ENCODE measurements at regions not wholly inside any gene's neighbourhood (a gene's known extent, or its start where the extent isn't known, plus 50 kb on each side); places are given as distances from the start of the nearest gene placed in this dataset.

- no peak for DNase-seq
Measured at GRCh38 chr18:64210401-64210949, 61.6 kb upstream of the LINC00305 start.

DNA sequence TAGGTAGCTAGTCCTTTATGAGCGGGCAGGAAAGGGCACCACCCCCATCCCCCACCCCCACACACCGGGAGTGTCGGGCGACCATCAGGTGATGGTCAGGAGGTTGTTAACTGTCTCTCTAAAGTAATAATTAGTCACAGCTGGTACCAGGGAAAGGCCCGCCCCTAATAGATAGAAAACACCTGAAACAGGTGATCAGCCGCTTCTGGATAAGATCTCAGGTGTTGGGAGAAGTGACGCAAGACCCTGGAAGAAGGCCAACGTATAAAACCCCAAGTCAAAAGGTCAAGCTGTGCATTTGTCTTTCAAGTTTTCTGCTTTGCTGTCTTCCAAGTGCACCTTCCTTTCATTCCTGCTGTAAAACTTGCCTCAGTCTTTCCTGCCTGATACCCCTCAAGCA is 59.6 kb upstream of the LINC00305 start:
- no peak for DNase-seq

GRCh38 chr18:64207820-64208219 is 58.9 kb upstream of the LINC00305 start:
- no peak for DNase-seq

DNA sequence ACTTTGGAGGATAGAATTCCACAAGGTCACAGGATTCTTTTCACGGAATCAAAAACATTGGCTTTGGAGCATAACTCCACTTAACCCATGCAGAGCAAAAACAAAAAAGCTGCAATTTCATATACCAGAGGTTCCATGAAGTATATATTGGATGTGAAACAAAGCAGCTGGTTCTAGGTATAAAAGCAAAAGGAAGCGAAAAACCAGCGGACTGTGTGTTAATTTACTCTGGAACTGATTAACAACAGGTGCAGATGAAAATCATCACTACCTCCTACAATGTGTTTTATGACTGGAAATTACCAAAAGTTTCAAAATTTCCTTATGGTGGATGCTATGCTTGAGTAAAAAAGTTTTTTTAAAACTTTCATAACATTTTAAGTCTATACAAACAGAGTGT is 54.4 kb upstream of the LINC00305 start:
- no peak for DNase-seq

GRCh38 chr18:64202863-64203262 is 54.0 kb upstream of the LINC00305 start:
- no peak for DNase-seq

- DNase-seq: no peak
Measured at GRCh38 chr18:64202210-64202836, 53.4 kb upstream of the LINC00305 start.

- DNase-seq: no peak
Measured at GRCh38 chr18:64201781-64202180, 52.9 kb upstream of the LINC00305 start.

DNA sequence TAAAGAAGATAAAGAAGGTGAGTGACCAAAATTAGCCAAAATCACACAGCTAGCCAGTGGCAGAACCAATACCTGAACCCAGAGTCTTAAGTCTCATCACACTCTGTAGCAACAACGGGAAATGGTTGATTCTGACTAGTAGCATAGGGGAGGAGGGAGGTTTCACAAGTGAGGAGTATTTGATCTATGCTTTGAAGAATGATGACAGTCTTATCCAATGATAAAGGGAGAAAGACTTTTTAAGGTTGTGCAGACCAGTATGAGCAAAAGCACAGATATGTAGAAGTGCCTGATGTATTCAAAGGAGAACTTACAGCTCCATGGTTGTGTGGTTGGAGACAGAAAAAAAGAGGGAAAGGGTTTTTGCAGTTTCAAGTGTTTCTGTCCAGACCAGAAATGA is 50.7 kb upstream of the LINC00305 start:
- no peak for DNase-seq

Measured in DMS 273 treated with DMSO at 0.1 percent for 48 hours (cell line).